ENCODE measurements at regions not wholly inside any gene's neighbourhood (a gene's known extent, or its start where the extent isn't known, plus 50 kb on each side); places are given as distances from the start of the nearest gene placed in this dataset.

GRCh38 chr5:92780057-92780456 lies 801.0 kb downstream of the NR2F1-AS1 start:
- Histone ChIP-seq H3K4me3 (ENCODE audit: low read length, poor library complexity, severe bottlenecking) (no peak overlapping the region), H4K20me1 (ENCODE audit: insufficient read depth, low read length, poor library complexity, severe bottlenecking) (no peaks in the 10 kb centered on the region)

DNA sequence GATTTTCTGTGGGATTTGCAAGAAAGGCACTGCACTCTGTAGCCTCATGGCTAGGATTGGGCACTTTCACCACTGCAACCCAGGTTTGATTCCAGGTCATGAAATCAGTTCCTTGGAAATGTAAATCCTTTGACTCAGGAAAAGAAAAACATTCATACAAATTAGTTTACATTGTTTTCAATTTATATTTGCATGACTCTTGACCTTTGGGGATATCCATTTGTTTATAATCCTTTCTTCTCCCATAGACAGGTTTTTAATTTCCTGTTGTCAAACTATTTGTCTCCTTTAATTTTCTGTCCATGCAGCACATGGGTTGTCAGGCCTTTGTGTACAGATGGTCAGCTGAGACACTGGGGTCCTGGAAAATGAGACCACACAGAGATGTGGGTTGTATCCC lies 801.5 kb downstream of the NR2F1-AS1 start:
- Histone ChIP-seq H3K9me2 (replicated peaks; ENCODE audit: low read depth, low read length) (no peaks in the 10 kb centered on the region), H3K4me1 (ENCODE audit: insufficient read depth, low read length, poor library complexity, severe bottlenecking) (no peaks in the 10 kb centered on the region), H3K27me3 (ENCODE audit: insufficient read depth, low read length, poor library complexity, severe bottlenecking) (no peaks in the 10 kb centered on the region), H3K4me3 (ENCODE audit: low read length, poor library complexity, severe bottlenecking) (no peak overlapping the region), H3K79me2 (ENCODE audit: insufficient read depth, low read length) (no peaks in the 10 kb centered on the region), H3K9me3 (ENCODE audit: insufficient read depth, low read depth, low read length) (no peaks in the 10 kb centered on the region), H2AFZ (ENCODE audit: low read length) (no peak overlapping the region), H3K9ac (ENCODE audit: low read depth, low read length, poor library complexity, severe bottlenecking) (no peak overlapping the region), H3K36me3 (ENCODE audit: insufficient read depth, low read length) (no peaks in the 10 kb centered on the region), H3K4me2 (ENCODE audit: low read depth, low read length, poor library complexity, severe bottlenecking) (no peak overlapping the region), H3F3A (ENCODE audit: low read depth) (no peaks in the 10 kb centered on the region), H4K20me1 (ENCODE audit: insufficient read depth, low read length, poor library complexity, severe bottlenecking) (no peaks in the 10 kb centered on the region)
- TF ChIP-seq CTCF (conservative IDR thresholded peaks at IDR 0.05; ENCODE audit: low read length) (no peak), EZH2phosphoT487 (IDR thresholded peaks at IDR 0.05; ENCODE audit: borderline replicate concordance) (no peak)

More at GRCh38 chr5:92780057-92780456, 801.0 kb downstream of the NR2F1-AS1 start:
- no peaks in the 10 kb centered on the region for H3K79me2 ChIP-seq (ENCODE audit: insufficient read depth, low read length)
- H3K36me3 ChIP-seq (ENCODE audit: insufficient read depth, low read length), result no peaks in the 10 kb centered on the region
- TF ChIP-seq CTCF (conservative IDR thresholded peaks at IDR 0.05; ENCODE audit: low read length), result no peak
- no peak for TF ChIP-seq EZH2phosphoT487 (IDR thresholded peaks at IDR 0.05; ENCODE audit: borderline replicate concordance)
- H3K27me3 ChIP-seq (ENCODE audit: insufficient read depth, low read length, poor library complexity, severe bottlenecking), result no peaks in the 10 kb centered on the region
- no peak overlapping the region for H3K9ac ChIP-seq (ENCODE audit: low read depth, low read length, poor library complexity, severe bottlenecking)
- no peak overlapping the region for H2AFZ ChIP-seq (ENCODE audit: low read length)
- no peaks in the 10 kb centered on the region for H3K9me2 ChIP-seq (replicated peaks; ENCODE audit: low read depth, low read length)
- H3F3A ChIP-seq (ENCODE audit: low read depth), result no peaks in the 10 kb centered on the region
- no peak overlapping the region for H3K4me2 ChIP-seq (ENCODE audit: low read depth, low read length, poor library complexity, severe bottlenecking)
- no peaks in the 10 kb centered on the region for H3K9me3 ChIP-seq (ENCODE audit: insufficient read depth, low read depth, low read length)
- H3K4me1 ChIP-seq (ENCODE audit: insufficient read depth, low read length, poor library complexity, severe bottlenecking), result no peaks in the 10 kb centered on the region

DNA sequence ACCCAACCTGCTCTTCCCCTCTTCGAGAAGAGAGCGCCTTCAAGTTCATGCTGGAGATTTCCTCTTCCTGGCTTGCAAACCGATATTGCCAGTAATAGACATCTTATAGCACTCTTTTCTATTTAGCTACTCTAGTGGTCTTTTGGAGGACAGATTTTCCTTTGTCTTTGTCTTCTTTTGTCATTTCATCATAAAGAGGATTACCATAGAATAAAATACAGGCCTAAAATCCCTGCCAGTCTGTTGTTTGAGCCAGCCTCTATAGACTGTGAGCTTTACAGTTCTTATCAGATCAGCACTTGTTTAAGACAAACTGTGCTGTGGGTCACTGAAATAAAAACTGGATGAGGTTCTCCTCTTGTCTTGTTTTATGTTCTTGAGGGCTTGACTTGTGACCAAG lies 802.8 kb downstream of the NR2F1-AS1 start:
- Histone ChIP-seq H3K9ac (ENCODE audit: low read depth, low read length, poor library complexity, severe bottlenecking) (no peak overlapping the region), H3K9me2 (replicated peaks; ENCODE audit: low read depth, low read length) (no peaks in the 10 kb centered on the region), H4K20me1 (ENCODE audit: insufficient read depth, low read length, poor library complexity, severe bottlenecking) (no peaks in the 10 kb centered on the region), H3K36me3 (ENCODE audit: insufficient read depth, low read length) (no peaks in the 10 kb centered on the region), H3K4me2 (ENCODE audit: low read depth, low read length, poor library complexity, severe bottlenecking) (no peak overlapping the region), H3K27me3 (ENCODE audit: insufficient read depth, low read length, poor library complexity, severe bottlenecking) (no peaks in the 10 kb centered on the region), H3F3A (ENCODE audit: low read depth) (no peaks in the 10 kb centered on the region), H3K4me1 (ENCODE audit: insufficient read depth, low read length, poor library complexity, severe bottlenecking) (no peaks in the 10 kb centered on the region), H3K79me2 (ENCODE audit: insufficient read depth, low read length) (no peaks in the 10 kb centered on the region), H3K4me3 (ENCODE audit: low read length, poor library complexity, severe bottlenecking) (no peak overlapping the region), H2AFZ (ENCODE audit: low read length) (no peak overlapping the region), H3K9me3 (ENCODE audit: insufficient read depth, low read depth, low read length) (no peaks in the 10 kb centered on the region)
- no peak for TF ChIP-seq CTCF (conservative IDR thresholded peaks at IDR 0.05; ENCODE audit: low read length)
- no peak for TF ChIP-seq EZH2phosphoT487 (IDR thresholded peaks at IDR 0.05; ENCODE audit: borderline replicate concordance)

Measured in Loucy (cell line).